Stimulated activated CD8-positive, alpha-beta memory T cell treated with anti-CD3 and anti-CD28 coated beads, Interleukin-12 subunit alpha, Interleukin-12 subunit beta, amount 100 ng/mL, for 4 hours (primary cell): ENCODE measurements at regions not wholly inside any gene's neighbourhood (a gene's known extent, or its start where the extent isn't known, plus 50 kb on each side); places are given as distances from the start of the nearest gene placed in this dataset.
"Not testable (repeated sequence)": the region's sequence is repeated elsewhere in the genome, so short reads cannot be mapped to it uniquely, and the experiment has no call there.

Experiments
- DNase-seq: peaks from one replicate; pipeline ENCODE4 v3.0.0-alpha.2; 2020; ENCODE audit warnings: low read depth

DNA sequence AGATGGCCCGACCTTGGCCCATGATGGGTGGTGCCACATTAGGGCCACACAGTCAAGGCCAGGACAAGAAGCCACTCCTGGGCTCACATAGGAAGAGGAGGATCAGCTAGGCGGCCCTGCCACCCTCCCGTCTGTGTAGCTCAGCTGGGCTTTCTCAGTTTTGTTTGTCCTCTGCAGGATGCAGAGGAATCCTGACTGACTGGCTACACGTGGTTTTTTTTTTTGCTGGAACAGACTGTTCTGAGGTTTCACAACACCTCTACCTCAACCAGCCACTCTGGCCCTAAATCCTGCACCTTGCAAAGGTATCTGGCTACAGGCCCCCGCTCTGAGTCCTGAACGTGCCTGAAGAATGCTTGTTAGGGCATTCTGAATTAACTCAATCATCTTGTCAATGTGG is 88.3 kb upstream of the MSX2 start:
- no peak for DNase-seq

DNA sequence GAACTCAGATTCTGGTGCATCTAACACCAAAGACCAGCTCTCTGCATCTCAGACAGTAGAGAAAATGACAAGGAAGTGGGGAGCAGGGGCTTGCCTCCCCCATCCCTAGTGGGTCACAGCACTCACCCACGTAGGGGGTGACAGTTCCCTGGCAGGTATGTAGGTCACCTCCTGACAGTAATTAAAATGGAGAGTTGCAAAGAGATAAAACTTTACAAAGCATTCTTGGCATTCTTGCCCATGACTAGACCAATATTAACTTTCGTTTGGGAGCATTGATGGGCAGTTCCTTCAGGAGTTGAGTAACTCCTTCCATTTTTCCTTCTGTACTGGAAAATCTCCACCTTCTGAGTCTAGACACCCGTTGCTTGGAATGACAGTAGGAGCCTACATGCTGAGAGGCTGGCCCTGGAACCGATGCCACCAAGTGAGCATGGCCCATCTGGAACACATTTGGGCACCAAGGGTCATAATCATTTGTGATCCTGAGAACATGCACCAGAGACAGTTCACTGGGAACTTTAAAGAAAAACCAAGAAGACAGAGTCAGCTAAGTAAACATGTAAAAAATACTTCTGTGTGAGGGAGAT is 81.5 kb upstream of the MSX2 start:
- no peak for DNase-seq

DNA sequence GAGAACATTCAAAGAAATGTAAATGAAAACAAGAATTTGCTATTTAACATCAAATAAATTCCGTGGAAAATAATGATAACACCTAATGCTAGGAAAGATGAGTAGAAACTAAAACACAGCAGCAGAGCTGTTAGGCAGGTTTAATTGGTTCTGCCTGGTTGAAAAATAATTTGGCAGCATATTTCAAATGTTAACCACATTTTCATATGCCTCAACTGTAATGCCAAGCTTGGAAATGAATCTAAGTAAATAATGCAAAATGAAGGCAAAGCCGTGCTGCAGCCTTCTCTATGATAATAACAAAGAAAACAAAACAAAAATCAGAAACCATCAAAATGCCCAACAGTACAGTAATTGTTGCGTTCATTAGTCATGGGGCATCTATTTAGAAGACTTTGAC is 79.9 kb upstream of the MSX2 start:
- no peak for DNase-seq

DNA sequence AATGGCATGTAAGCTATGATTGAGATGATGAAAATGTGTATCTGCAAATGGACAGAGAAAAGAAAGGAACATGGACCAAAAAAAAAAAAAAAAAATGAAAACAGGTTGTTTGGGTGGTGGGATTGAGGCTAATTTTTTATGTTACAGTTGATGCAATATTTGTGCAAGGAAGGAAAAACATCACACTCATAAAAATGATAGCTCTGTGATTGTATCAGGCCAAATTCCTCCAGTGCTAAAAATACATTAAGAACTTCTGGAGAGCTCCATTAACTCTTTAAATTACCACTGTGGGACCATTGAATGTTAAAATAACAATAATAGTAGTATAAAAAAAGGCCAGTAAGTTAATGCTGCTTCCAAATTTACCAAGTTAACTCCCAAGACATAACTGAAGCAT is 79.5 kb upstream of the MSX2 start:
- DNase-seq = no peak

DNA sequence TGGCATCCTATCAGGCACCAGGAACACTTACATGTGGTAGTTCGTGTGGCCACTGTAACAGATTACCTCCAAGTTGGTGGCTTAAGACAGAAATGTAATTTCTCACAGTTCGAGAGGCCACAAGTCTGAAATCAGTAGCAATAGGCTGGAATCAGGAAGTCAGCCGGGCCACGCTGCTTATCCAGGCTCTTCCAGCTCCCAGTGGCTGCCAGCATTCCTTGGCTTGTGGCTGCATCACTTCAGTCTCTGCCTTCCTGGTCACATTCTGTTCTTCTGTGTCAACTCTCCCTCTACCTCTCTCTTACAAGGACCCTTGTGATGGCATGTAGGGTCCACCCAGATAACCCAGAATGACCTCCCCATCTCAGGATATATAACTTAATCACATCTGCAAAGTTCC is 78.7 kb upstream of the MSX2 start:
- DNase-seq = no peak

DNA sequence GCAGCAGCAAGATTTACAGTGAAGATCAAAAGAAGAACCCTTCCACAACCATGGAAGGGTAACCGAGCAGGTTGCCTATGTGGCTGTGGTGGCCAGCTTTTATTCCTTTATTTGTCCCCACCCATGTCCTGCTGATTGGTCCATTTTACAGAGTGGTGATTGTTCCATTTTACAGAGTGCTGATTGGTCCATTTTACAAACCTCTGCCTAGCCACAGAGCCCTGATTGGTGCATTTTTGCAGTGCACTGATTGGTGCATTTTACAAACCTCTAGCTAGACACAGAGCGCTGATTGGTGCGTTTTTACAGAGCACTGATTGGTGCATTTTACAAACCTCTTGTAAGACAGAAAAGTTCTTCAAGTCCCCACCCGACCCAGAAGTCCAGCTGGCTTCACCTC is 75.8 kb upstream of the MSX2 start:
- not testable (repeated sequence) for DNase-seq

DNA sequence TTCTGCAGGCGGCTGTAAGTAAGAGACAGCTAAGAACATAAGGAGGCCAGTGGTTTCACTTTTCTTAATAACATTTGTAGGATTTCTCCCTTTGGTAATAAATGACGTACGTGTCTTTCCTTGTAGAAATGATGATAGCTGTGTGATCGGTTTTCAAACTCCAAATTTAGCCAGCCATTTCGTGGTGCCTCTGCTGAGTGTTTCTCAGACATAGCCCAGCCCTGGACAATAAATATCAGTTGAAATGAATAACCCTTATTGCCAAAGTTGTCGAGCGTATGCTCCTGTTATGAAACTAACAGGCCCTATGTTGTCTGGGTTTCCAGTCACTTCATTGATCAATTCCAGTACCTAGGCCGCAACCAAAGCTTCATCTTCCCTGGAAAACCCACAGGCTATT is 75.0 kb upstream of the MSX2 start:
- no peak for DNase-seq

DNA sequence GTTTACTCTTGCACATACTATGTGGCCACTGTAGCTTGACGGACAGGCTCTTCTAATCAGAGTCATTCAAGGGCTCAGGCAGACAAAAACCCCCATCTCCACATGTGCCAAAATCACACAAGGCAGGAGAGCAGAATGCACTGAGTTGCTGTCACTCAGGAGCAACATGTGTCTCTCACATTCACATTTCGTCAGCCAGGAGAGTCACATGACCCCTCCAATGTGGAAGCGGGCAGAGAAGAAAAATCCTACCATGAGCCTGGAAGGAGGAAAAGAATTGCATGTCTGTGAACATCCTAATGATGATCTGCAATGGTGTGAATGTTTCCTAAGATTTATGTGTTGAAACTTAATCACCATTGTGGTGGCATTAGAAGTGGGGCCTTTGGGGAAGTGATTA is 69.9 kb upstream of the MSX2 start:
- no peak for DNase-seq

DNA sequence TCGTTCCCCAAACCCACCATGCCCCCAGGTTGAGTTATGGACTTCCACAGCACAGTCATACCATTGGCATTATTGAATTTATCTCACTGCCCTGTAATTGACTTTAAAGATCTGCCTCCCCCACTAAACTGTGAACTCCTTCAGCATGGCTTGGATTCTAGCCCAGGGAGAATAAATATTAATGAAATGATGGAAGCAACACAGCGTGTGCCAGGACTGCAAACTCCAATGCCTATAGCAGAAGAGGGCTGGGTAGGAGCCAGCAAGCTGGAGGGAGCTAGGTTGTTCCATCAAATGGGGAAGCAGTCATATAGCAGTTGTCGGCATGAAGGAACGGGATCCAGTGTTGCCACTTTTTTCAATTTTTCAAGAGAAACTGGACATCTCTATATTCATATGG is 69.0 kb upstream of the MSX2 start:
- no peak for DNase-seq

DNA sequence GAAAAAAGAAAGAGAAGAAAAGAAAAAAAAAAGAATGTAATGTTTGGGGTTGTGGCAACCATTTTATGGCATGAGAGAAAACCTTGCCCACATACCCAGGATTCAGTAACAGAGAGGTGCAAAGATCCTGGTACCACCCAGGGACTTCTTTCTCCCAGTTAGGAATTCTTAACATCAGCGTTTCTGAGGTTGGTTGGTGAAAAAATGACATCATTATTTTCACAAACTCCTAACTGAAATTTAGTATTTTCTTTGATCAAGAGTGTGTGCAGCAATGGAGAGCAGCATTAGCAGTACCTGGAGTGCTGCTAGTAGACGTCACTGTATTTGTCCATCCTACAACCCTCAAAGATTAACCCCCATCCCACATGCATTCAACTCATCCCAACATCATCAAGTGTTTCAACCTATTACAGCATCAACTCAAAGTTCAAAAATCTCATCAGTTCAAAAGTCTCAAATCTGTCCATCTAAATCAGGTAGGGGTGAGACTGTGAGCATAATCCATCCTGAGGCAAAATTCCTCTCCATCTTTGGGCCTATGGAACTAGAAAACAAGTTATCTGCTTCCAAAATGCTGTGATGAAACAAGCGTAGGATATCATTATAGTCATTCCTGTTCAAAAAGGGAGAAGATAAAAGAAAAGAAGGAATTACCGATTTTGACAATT is 60.1 kb upstream of the MSX2 start:
- no peak for DNase-seq

DNA sequence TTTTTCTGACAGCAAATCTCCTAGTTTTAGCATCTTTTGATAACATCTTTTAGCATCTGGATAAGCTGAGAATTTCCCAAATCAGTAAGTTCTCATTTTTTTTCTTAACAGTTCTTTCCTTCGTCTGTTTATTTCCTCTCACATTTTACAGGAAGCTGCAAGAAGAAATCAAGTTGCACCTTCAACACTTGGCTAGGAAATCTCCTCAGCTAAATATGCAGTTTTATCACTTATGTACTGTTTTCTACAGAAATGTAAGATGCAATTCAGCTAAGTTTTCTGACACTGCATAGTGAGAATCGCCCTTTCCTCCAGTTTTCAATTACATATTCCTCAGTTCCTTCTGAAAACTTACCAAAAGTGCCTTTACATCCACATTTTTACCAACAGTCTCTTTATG is 59.0 kb upstream of the MSX2 start:
- DNase-seq = no peak

DNA sequence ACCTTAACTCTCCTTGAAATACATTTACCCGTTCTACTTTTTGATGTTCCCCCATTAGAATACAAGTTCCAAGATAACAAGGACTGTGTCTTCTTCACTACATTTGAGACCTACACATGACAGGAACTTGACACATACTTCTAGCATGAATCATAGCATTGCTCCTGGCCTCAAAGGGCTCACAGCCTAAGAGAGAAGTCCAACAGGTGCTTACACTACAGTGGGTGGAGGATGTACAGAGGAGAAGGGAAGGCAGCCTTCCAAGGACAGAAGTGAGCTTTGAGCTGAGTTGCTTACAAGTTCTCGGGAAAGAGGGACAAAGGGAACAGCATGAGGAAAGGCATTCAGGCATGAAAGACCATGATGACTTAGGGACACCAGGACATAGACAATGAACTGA is 56.9 kb upstream of the MSX2 start:
- no peak for DNase-seq

DNA sequence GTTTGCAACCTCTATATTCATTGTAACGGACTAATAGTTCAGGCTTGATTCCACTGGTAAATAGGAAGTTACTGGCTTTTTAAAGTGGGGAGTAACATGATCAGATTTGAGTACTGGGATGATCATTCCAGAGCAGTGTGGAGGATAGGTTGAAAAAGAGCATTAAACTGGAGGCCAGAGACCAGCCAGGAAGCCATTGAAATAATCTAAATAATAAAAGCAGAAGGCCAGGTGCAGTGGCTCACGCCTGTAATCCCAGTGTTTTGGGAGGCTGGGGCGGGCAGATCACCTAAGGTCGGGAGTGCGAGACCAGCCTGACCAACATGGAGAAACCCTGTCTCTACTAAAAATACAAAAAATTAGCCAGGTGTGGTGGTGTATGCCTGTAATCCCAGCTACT is 56.0 kb upstream of the MSX2 start:
- DNase-seq = no peak
